Body of pancreas (tissue), 4 donors: ENCODE measurements at regions not wholly inside any gene's neighbourhood (a gene's known extent, or its start where the extent isn't known, plus 50 kb on each side); places are given as distances from the start of the nearest gene placed in this dataset.

Experiments
- POLR2A ChIP-seq, 3 donors: fragments of 450-650 bp; IDR thresholded peaks; one replicate each; pipeline ENCODE4 v1.6.1; 2016; ENCODE audit warnings: antibody characterized with exemption in 3 of 3, mild to moderate bottlenecking in 2 of 3
- TF ChIP-seq, protein P1 (sequence below), 7 experiments: fragments of 450-650 bp in 4 of 7; fragments of 200-600 bp in 3 of 7; sonication (generic) in 3 of 7; IDR thresholded peaks; one replicate each; pipeline ENCODE4 v1.5.1; 2016 to 2019; ENCODE audit warnings: antibody characterized with exemption in 7 of 7

DNA sequence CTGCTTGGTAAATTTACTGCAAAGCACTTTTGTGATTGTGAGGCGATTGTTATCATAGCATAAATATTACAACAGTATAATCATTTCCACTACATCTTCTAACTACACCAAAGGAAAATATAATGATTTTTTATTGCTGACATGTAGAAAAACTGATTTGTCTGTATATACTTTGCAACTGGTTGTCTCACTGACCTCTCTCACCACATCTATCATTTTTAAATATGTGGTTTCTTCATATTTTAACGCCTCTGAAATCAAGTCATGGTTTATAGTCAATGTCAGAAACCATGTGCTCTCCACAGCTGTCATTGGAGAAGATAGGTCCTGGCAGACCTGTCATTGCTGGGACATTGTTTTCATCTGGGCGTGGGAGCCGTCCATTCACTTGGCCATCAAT lies 315.4 kb upstream of the KLF6 start:
- TF ChIP-seq, protein P1, sequence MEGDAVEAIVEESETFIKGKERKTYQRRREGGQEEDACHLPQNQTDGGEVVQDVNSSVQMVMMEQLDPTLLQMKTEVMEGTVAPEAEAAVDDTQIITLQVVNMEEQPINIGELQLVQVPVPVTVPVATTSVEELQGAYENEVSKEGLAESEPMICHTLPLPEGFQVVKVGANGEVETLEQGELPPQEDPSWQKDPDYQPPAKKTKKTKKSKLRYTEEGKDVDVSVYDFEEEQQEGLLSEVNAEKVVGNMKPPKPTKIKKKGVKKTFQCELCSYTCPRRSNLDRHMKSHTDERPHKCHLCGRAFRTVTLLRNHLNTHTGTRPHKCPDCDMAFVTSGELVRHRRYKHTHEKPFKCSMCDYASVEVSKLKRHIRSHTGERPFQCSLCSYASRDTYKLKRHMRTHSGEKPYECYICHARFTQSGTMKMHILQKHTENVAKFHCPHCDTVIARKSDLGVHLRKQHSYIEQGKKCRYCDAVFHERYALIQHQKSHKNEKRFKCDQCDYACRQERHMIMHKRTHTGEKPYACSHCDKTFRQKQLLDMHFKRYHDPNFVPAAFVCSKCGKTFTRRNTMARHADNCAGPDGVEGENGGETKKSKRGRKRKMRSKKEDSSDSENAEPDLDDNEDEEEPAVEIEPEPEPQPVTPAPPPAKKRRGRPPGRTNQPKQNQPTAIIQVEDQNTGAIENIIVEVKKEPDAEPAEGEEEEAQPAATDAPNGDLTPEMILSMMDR (IDR thresholded peaks at IDR 0.05): no peak
- no peak for TF ChIP-seq POLR2A (IDR thresholded peaks at IDR 0.05)
